ENCODE measurements at regions not wholly inside any gene's neighbourhood (a gene's known extent, or its start where the extent isn't known, plus 50 kb on each side); places are given as distances from the start of the nearest gene placed in this dataset.

- no peak for DNase-seq
Measured at GRCh38 chr11:103733889-103734288, 302.6 kb upstream of the DDI1 start.

- no peak for DNase-seq
Measured at GRCh38 chr11:103735497-103736032, 300.9 kb upstream of the DDI1 start.

- no peak for DNase-seq
Measured at GRCh38 chr11:103736315-103737036, 300.0 kb upstream of the DDI1 start.

- DNase-seq: no peak
Measured at GRCh38 chr11:103737037-103737622, 299.3 kb upstream of the DDI1 start.

- no peak for DNase-seq
Measured at GRCh38 chr11:103737747-103738146, 298.7 kb upstream of the DDI1 start.

- DNase-seq: peak; percentile 26
Measured at GRCh38 chr11:103739074-103739796, 297.2 kb upstream of the DDI1 start.

GRCh38 chr11:103744496-103745153, 291.8 kb upstream of the DDI1 start:
- no peak for DNase-seq

- DNase-seq: no peak
Measured at GRCh38 chr11:103749158-103749557, 287.3 kb upstream of the DDI1 start.

GRCh38 chr11:103768816-103769215, 267.6 kb upstream of the DDI1 start:
- no peak for DNase-seq

- no peak for DNase-seq
Measured at GRCh38 chr11:103773059-103773458, 263.4 kb upstream of the DDI1 start.

GRCh38 chr11:103773537-103773936, 262.9 kb upstream of the DDI1 start:
- DNase-seq: no peak

GRCh38 chr11:103779054-103779453, 257.4 kb upstream of the DDI1 start:
- no peak for DNase-seq

GRCh38 chr11:103789952-103790351, 246.5 kb upstream of the DDI1 start:
- DNase-seq: no peak

GRCh38 chr11:103792981-103793468, 243.4 kb upstream of the DDI1 start:
- no peak for DNase-seq

GRCh38 chr11:103794262-103794661, 242.2 kb upstream of the DDI1 start:
- DNase-seq: no peak

GRCh38 chr11:103798026-103798425, 238.4 kb upstream of the DDI1 start:
- peak; percentile 46 for DNase-seq

- DNase-seq: no peak
Measured at GRCh38 chr11:103798446-103798845, 238.0 kb upstream of the DDI1 start.

GRCh38 chr11:103800406-103801114, 235.9 kb upstream of the DDI1 start:
- DNase-seq: peak; percentile 38

- no peak for DNase-seq
Measured at GRCh38 chr11:103803062-103803461, 233.4 kb upstream of the DDI1 start.

GRCh38 chr11:103805688-103806009, 230.8 kb upstream of the DDI1 start:
- DNase-seq: no peak

GRCh38 chr11:103806130-103806895, 230.1 kb upstream of the DDI1 start:
- peak; percentile 65 for DNase-seq

- DNase-seq: no peak
Measured at GRCh38 chr11:103807806-103808205, 228.6 kb upstream of the DDI1 start.
